ENCODE measurements at regions not wholly inside any gene's neighbourhood (a gene's known extent, or its start where the extent isn't known, plus 50 kb on each side); places are given as distances from the start of the nearest gene placed in this dataset.
"Not testable (repeated sequence)": the region's sequence is repeated elsewhere in the genome, so short reads cannot be mapped to it uniquely, and the experiment has no call there.

GRCh38 chr5:68024426-68024825 is 191.1 kb upstream of the PIK3R1 start:
- H3K27me3 ChIP-seq (ENCODE audit: control insufficient read depth, insufficient read depth, low read length), result no peaks in the 10 kb centered on the region
- no peak overlapping the region for H3K4me3 ChIP-seq (ENCODE audit: low read depth, low read length)
- no peak overlapping the region for H3K27ac ChIP-seq (ENCODE audit: low read depth, low read length)
- H3K4me1 ChIP-seq (ENCODE audit: control insufficient read depth, insufficient read depth, low read length), result peaks cover 29% of the 10 kb centered on the region
- H3K9ac ChIP-seq (ENCODE audit: low read depth, low read length), result no peak overlapping the region
- no peaks in the 10 kb centered on the region for H3K36me3 ChIP-seq (ENCODE audit: control insufficient read depth, insufficient read depth, low read length)
- no peaks in the 10 kb centered on the region; the same call in 1 of the 2 replicates for H3K9me3 ChIP-seq (ENCODE audit: control insufficient read depth, insufficient read depth, low read length)

GRCh38 chr5:68021916-68022315 is 193.6 kb upstream of the PIK3R1 start:
- no peak overlapping the region for H3K4me3 ChIP-seq (ENCODE audit: low read depth, low read length)
- H3K9me3 ChIP-seq (ENCODE audit: control insufficient read depth, insufficient read depth, low read length), result no peaks in the 10 kb centered on the region; the same call in 1 of the 2 replicates
- H3K9ac ChIP-seq (ENCODE audit: low read depth, low read length), result no peak overlapping the region
- H3K27ac ChIP-seq (ENCODE audit: low read depth, low read length), result no peak overlapping the region
- H3K36me3 ChIP-seq (ENCODE audit: control insufficient read depth, insufficient read depth, low read length), result no peaks in the 10 kb centered on the region
- H3K4me1 ChIP-seq (ENCODE audit: control insufficient read depth, insufficient read depth, low read length), result peaks cover 29% of the 10 kb centered on the region
- no peaks in the 10 kb centered on the region for H3K27me3 ChIP-seq (ENCODE audit: control insufficient read depth, insufficient read depth, low read length)

GRCh38 chr5:68021227-68021626 is 194.3 kb upstream of the PIK3R1 start:
- Histone ChIP-seq H3K27ac (ENCODE audit: low read depth, low read length) (no peak overlapping the region), H3K4me3 (ENCODE audit: low read depth, low read length) (no peak overlapping the region), H3K9me3 (ENCODE audit: control insufficient read depth, insufficient read depth, low read length) (no peaks in the 10 kb centered on the region; the same call in 1 of the 2 replicates)

GRCh38 chr5:68020461-68020969 is 195.0 kb upstream of the PIK3R1 start:
- peaks cover 22% of the 10 kb centered on the region for H3K4me1 ChIP-seq (ENCODE audit: control insufficient read depth, insufficient read depth, low read length)
- not testable (repeated sequence) for H3K9me3 ChIP-seq (ENCODE audit: control insufficient read depth, insufficient read depth, low read length); H3K27ac ChIP-seq (ENCODE audit: low read depth, low read length); H3K9ac ChIP-seq (ENCODE audit: low read depth, low read length); H3K36me3 ChIP-seq (ENCODE audit: control insufficient read depth, insufficient read depth, low read length); H3K4me3 ChIP-seq (ENCODE audit: low read depth, low read length); H3K27me3 ChIP-seq (ENCODE audit: control insufficient read depth, insufficient read depth, low read length)

More at GRCh38 chr5:68021227-68021626, 194.3 kb upstream of the PIK3R1 start:
- H3K36me3 ChIP-seq (ENCODE audit: control insufficient read depth, insufficient read depth, low read length), result no peaks in the 10 kb centered on the region
- H3K9ac ChIP-seq (ENCODE audit: low read depth, low read length), result no peak overlapping the region
- H3K27me3 ChIP-seq (ENCODE audit: control insufficient read depth, insufficient read depth, low read length), result no peaks in the 10 kb centered on the region
- H3K4me1 ChIP-seq (ENCODE audit: control insufficient read depth, insufficient read depth, low read length), result peaks cover 25% of the 10 kb centered on the region

GRCh38 chr5:68015381-68016302 is 199.9 kb upstream of the PIK3R1 start:
- Histone ChIP-seq H3K9me3 (ENCODE audit: control insufficient read depth, insufficient read depth, low read length) (no peaks in the 10 kb centered on the region), H3K4me3 (ENCODE audit: low read depth, low read length) (no peak overlapping the region), H3K36me3 (ENCODE audit: control insufficient read depth, insufficient read depth, low read length) (no peaks in the 10 kb centered on the region), H3K27ac (ENCODE audit: low read depth, low read length) (no peak overlapping the region), H3K27me3 (ENCODE audit: control insufficient read depth, insufficient read depth, low read length) (no peaks in the 10 kb centered on the region), H3K4me1 (ENCODE audit: control insufficient read depth, insufficient read depth, low read length) (no peaks in the 10 kb centered on the region), H3K9ac (ENCODE audit: low read depth, low read length) (no peak overlapping the region)

GRCh38 chr5:68012831-68013230 is 202.7 kb upstream of the PIK3R1 start:
- Histone ChIP-seq H3K27ac (ENCODE audit: low read depth, low read length) (no peak overlapping the region), H3K4me1 (ENCODE audit: control insufficient read depth, insufficient read depth, low read length) (no peaks in the 10 kb centered on the region)

GRCh38 chr5:68012429-68012828 is 203.1 kb upstream of the PIK3R1 start:
- Histone ChIP-seq H3K27ac (ENCODE audit: low read depth, low read length) (no peak overlapping the region), H3K9ac (ENCODE audit: low read depth, low read length) (no peak overlapping the region), H3K9me3 (ENCODE audit: control insufficient read depth, insufficient read depth, low read length) (no peaks in the 10 kb centered on the region), H3K27me3 (ENCODE audit: control insufficient read depth, insufficient read depth, low read length) (no peaks in the 10 kb centered on the region), H3K4me1 (ENCODE audit: control insufficient read depth, insufficient read depth, low read length) (no peaks in the 10 kb centered on the region), H3K36me3 (ENCODE audit: control insufficient read depth, insufficient read depth, low read length) (no peaks in the 10 kb centered on the region), H3K4me3 (ENCODE audit: low read depth, low read length) (no peak overlapping the region)

More at GRCh38 chr5:68012831-68013230, 202.7 kb upstream of the PIK3R1 start:
- H3K9me3 ChIP-seq (ENCODE audit: control insufficient read depth, insufficient read depth, low read length), result no peaks in the 10 kb centered on the region
- no peak overlapping the region for H3K9ac ChIP-seq (ENCODE audit: low read depth, low read length)
- no peaks in the 10 kb centered on the region for H3K36me3 ChIP-seq (ENCODE audit: control insufficient read depth, insufficient read depth, low read length)
- H3K27me3 ChIP-seq (ENCODE audit: control insufficient read depth, insufficient read depth, low read length), result no peaks in the 10 kb centered on the region
- H3K4me3 ChIP-seq (ENCODE audit: low read depth, low read length), result no peak overlapping the region

GRCh38 chr5:68011801-68012200 is 203.8 kb upstream of the PIK3R1 start:
- H3K4me3 ChIP-seq (ENCODE audit: low read depth, low read length), result no peak overlapping the region
- no peaks in the 10 kb centered on the region for H3K9me3 ChIP-seq (ENCODE audit: control insufficient read depth, insufficient read depth, low read length)

GRCh38 chr5:68011259-68011760 is 204.2 kb upstream of the PIK3R1 start:
- Histone ChIP-seq H3K9me3 (ENCODE audit: control insufficient read depth, insufficient read depth, low read length) (no peaks in the 10 kb centered on the region), H3K4me1 (ENCODE audit: control insufficient read depth, insufficient read depth, low read length) (no peaks in the 10 kb centered on the region), H3K9ac (ENCODE audit: low read depth, low read length) (no peak overlapping the region), H3K27ac (ENCODE audit: low read depth, low read length) (no peak overlapping the region), H3K27me3 (ENCODE audit: control insufficient read depth, insufficient read depth, low read length) (no peaks in the 10 kb centered on the region), H3K4me3 (ENCODE audit: low read depth, low read length) (no peak overlapping the region), H3K36me3 (ENCODE audit: control insufficient read depth, insufficient read depth, low read length) (no peaks in the 10 kb centered on the region)

More at GRCh38 chr5:68011801-68012200, 203.8 kb upstream of the PIK3R1 start:
- H3K27me3 ChIP-seq (ENCODE audit: control insufficient read depth, insufficient read depth, low read length), result no peaks in the 10 kb centered on the region
- H3K27ac ChIP-seq (ENCODE audit: low read depth, low read length), result no peak overlapping the region
- no peak overlapping the region for H3K9ac ChIP-seq (ENCODE audit: low read depth, low read length)
- no peaks in the 10 kb centered on the region for H3K4me1 ChIP-seq (ENCODE audit: control insufficient read depth, insufficient read depth, low read length)
- no peaks in the 10 kb centered on the region for H3K36me3 ChIP-seq (ENCODE audit: control insufficient read depth, insufficient read depth, low read length)

- Histone ChIP-seq H3K27me3 (ENCODE audit: control insufficient read depth, insufficient read depth, low read length) (no peaks in the 10 kb centered on the region), H3K36me3 (ENCODE audit: control insufficient read depth, insufficient read depth, low read length) (no peaks in the 10 kb centered on the region), H3K9ac (ENCODE audit: low read depth, low read length) (no peak overlapping the region), H3K9me3 (ENCODE audit: control insufficient read depth, insufficient read depth, low read length) (no peaks in the 10 kb centered on the region), H3K4me3 (ENCODE audit: low read depth, low read length) (no peak overlapping the region), H3K27ac (ENCODE audit: low read depth, low read length) (no peak overlapping the region), H3K4me1 (ENCODE audit: control insufficient read depth, insufficient read depth, low read length) (no peaks in the 10 kb centered on the region)
Observed at GRCh38 chr5:68010740-68011139, 204.8 kb upstream of the PIK3R1 start.

- Histone ChIP-seq H3K36me3 (ENCODE audit: control insufficient read depth, insufficient read depth, low read length) (no peaks in the 10 kb centered on the region), H3K9me3 (ENCODE audit: control insufficient read depth, insufficient read depth, low read length) (no peaks in the 10 kb centered on the region), H3K4me3 (ENCODE audit: low read depth, low read length) (no peak overlapping the region), H3K27me3 (ENCODE audit: control insufficient read depth, insufficient read depth, low read length) (no peaks in the 10 kb centered on the region), H3K4me1 (ENCODE audit: control insufficient read depth, insufficient read depth, low read length) (no peaks in the 10 kb centered on the region), H3K9ac (ENCODE audit: low read depth, low read length) (no peak overlapping the region), H3K27ac (ENCODE audit: low read depth, low read length) (no peak overlapping the region)
Observed at GRCh38 chr5:68007451-68007850, 208.1 kb upstream of the PIK3R1 start.

Measured in HUES48 (cell line).